SK-N-SH (cell line): ENCODE measurements at regions not wholly inside any gene's neighbourhood (a gene's known extent, or its start where the extent isn't known, plus 50 kb on each side); places are given as distances from the start of the nearest gene placed in this dataset.

Experiments
- CTCF ChIA-PET: fragments of 300-600, 350-600 bp; formaldehyde crosslinking; extraction: SDS; loops from one replicate; lab custom pipeline; 2021; lab: Yijun Ruan, JAX
- POLR2A ChIA-PET: fragments of 350-600 bp; sonication (Branson Sonifier 250); formaldehyde crosslinking; extraction: SDS; loops from one replicate; lab custom pipeline; 2020; ENCODE audit warnings: antibody characterized with exemption, inconsistent platforms; lab: Yijun Ruan, JAX
- DNase-seq: peaks from one replicate; pipeline ENCODE4 v3.0.0; 2012
- H2AFZ ChIP-seq: fragments of 200-600 bp; sonication (generic); 2 replicates; pipeline ENCODE4 v1.8.1; 2016; ENCODE audit warnings: antibody characterized with exemption, mild to moderate bottlenecking, low read depth
- H3F3A ChIP-seq: fragments of 200-600 bp; sonication (generic); replicated peaks from 2 replicates; pipeline ENCODE3; 2016; ENCODE audit warnings: antibody characterized with exemption, mild to moderate bottlenecking; ENCODE audit not compliant: insufficient read depth
- H3K27ac ChIP-seq, 2 experiments: fragments of 200-500 bp in 1 of 2; fragments of 200-600 bp in 1 of 2; sonication (Bioruptor generic) in 1 of 2; sonication (generic), shearing (Covaris generic) in 1 of 2; 2 replicates each; pipeline versions ENCODE4 v1.5.1 to v1.6.1; 2014 to 2016; ENCODE audit warnings: low read depth in 2 of 2, inconsistent platforms in 1 of 2, low read length in 1 of 2, mild to moderate bottlenecking in 1 of 2, mixed read lengths in 1 of 2
- H3K27me3 ChIP-seq: fragments of 200-600 bp; sonication (generic), shearing (Covaris generic); 2 replicates; pipeline ENCODE4 v1.6.1; 2016; ENCODE audit warnings: mixed run types; ENCODE audit not compliant: insufficient read depth
- H3K36me3 ChIP-seq, 2 experiments: fragments of 200-500 bp in 1 of 2; fragments of 200-600 bp in 1 of 2; sonication (Bioruptor generic) in 1 of 2; sonication (generic) in 1 of 2; replicated peaks in 1 of 2; 2 replicates each; pipeline versions ENCODE3 to v1.5.1; 2014 to 2016; ENCODE audit warnings: low read length in 1 of 2, mild to moderate bottlenecking in 1 of 2; ENCODE audit not compliant: insufficient read depth in 2 of 2, control insufficient read depth in 1 of 2
- H3K4me1 ChIP-seq, 2 experiments: fragments of 200-500 bp in 1 of 2; fragments of 200-600 bp in 1 of 2; sonication (Bioruptor generic) in 1 of 2; sonication (generic), shearing (Covaris generic) in 1 of 2; 2 replicates each; pipeline versions ENCODE4 v1.5.1 to v1.6.1; 2014 to 2016; ENCODE audit warnings: low read depth in 1 of 2, low read length in 1 of 2, mixed run types in 1 of 2; ENCODE audit not compliant: insufficient read depth in 2 of 2, control insufficient read depth in 1 of 2
- H3K4me2 ChIP-seq: fragments of 200-600 bp; sonication (generic), shearing (Covaris generic); 2 replicates; pipeline ENCODE4 v1.6.1; 2017; ENCODE audit warnings: mixed run types
- H3K4me3 ChIP-seq, 2 experiments: fragments of 200-500 bp in 1 of 2; fragments of 200-600 bp in 1 of 2; sonication (Bioruptor generic) in 1 of 2; sonication (generic), shearing (Covaris generic) in 1 of 2; 2 replicates each; pipeline versions ENCODE4 v1.5.1 to v1.8.1; 2014 to 2016; ENCODE audit warnings: low read depth in 2 of 2, inconsistent platforms in 1 of 2, low read length in 1 of 2, mild to moderate bottlenecking in 1 of 2, mixed read lengths in 1 of 2, moderate library complexity in 1 of 2
- H3K79me2 ChIP-seq: fragments of 200-600 bp; sonication (generic); 2 replicates; pipeline ENCODE4 v1.8.1; 2017; ENCODE audit warnings: mild to moderate bottlenecking; ENCODE audit not compliant: insufficient read depth
- H3K9ac ChIP-seq: fragments of 200-600 bp; sonication (generic); 2 replicates; pipeline ENCODE4 v1.6.1; 2017; ENCODE audit warnings: mixed run types
- H3K9me2 ChIP-seq: fragments of 200-600 bp; sonication (generic); 2 replicates; pipeline ENCODE4 v1.6.1; 2017; ENCODE audit warnings: mixed run types
- H3K9me3 ChIP-seq: fragments of 200-600 bp; sonication (generic); 2 replicates; pipeline ENCODE4 v1.6.1; 2017; ENCODE audit warnings: mixed run types, mild to moderate bottlenecking, moderate library complexity
- H4K20me1 ChIP-seq: fragments of 200-600 bp; sonication (generic); 2 replicates; pipeline ENCODE4 v1.6.1; 2017; ENCODE audit warnings: mild to moderate bottlenecking, mixed run types; ENCODE audit not compliant: insufficient read depth
- CHD2 ChIP-seq: fragments of 150-350 bp; IDR thresholded peaks from 2 replicates; pipeline ENCODE4 v1.6.1; 2018; ENCODE audit warnings: low read length; ENCODE audit not compliant: partially characterized antibody
- EP300 ChIP-seq, 2 experiments: IDR thresholded peaks; 2 replicates each; pipeline versions ENCODE4 v1.4.0 to v1.6.1; 2012; ENCODE audit warnings: borderline replicate concordance in 1 of 2, low read depth in 1 of 2, low read length in 1 of 2
- EZH2phosphoT487 ChIP-seq: fragments of 200-600 bp; sonication (generic); IDR thresholded peaks from 2 replicates; pipeline ENCODE4 v1.6.1; 2017; ENCODE audit warnings: low read depth, mixed run types, mild to moderate bottlenecking, antibody characterized with exemption, moderate library complexity, borderline replicate concordance
- FOSL2 ChIP-seq: IDR thresholded peaks from 2 replicates; pipeline ENCODE4 v1.4.0; 2012; ENCODE audit warnings: low read depth, mild to moderate bottlenecking, moderate library complexity, borderline replicate concordance
- FOXJ3 ChIP-seq: sonication (generic); formaldehyde crosslinking; IDR thresholded peaks from 2 replicates; pipeline ENCODE4 v1.5.1; 2020; ENCODE audit warnings: mild to moderate bottlenecking, missing genetic modification reagents
- GABPA ChIP-seq: IDR thresholded peaks from 2 replicates; pipeline ENCODE4 v1.4.0; 2012; ENCODE audit warnings: low read depth, mild to moderate bottlenecking
- MEF2A ChIP-seq: IDR thresholded peaks from 2 replicates; pipeline ENCODE4 v1.4.0; 2012; ENCODE audit warnings: low read depth, borderline replicate concordance
- NFIC ChIP-seq: IDR thresholded peaks from 2 replicates; pipeline ENCODE4 v1.4.0; 2012; ENCODE audit warnings: borderline replicate concordance
- POLR2AphosphoS5 ChIP-seq: IDR thresholded peaks from 2 replicates; pipeline ENCODE4 v1.6.1; 2012; ENCODE audit warnings: low read depth, low read length
- RAD21 ChIP-seq: IDR thresholded peaks from 2 replicates; pipeline ENCODE4 v1.6.1; 2012; ENCODE audit warnings: mild to moderate bottlenecking, low read length
- SIN3A ChIP-seq: IDR thresholded peaks from 2 replicates; pipeline ENCODE4 v1.6.1; 2012; ENCODE audit warnings: low read depth, mild to moderate bottlenecking, low read length, moderate library complexity, borderline replicate concordance
- TCF12 ChIP-seq: IDR thresholded peaks from 2 replicates; pipeline ENCODE4 v1.4.0; 2012
- TEAD4 ChIP-seq: IDR thresholded peaks from 2 replicates; pipeline ENCODE4 v1.4.0; 2012; ENCODE audit warnings: mild to moderate bottlenecking, borderline replicate concordance; ENCODE audit not compliant: insufficient read depth
- WGBS: methylation state at CpG from one replicate; pipeline ENCODE4 v1.1.6; 2017; ENCODE audit warnings: low lambda C conversion rate; 5-methylcytosine and 5-hydroxymethylcytosine counted together
- TF ChIP-seq, protein P1 (sequence below): fragments of 150-350 bp; IDR thresholded peaks from 2 replicates; pipeline ENCODE4 v1.6.1; 2017; ENCODE audit warnings: antibody characterized with exemption, low read length, low read depth, borderline replicate concordance
- TF ChIP-seq, protein P2 (sequence below): IDR thresholded peaks from 2 replicates; pipeline ENCODE4; 2012
- TF ChIP-seq, protein P3 (sequence below): IDR thresholded peaks from 2 replicates; pipeline ENCODE4 v1.4.0; 2012; ENCODE audit warnings: low read depth, borderline replicate concordance

DNA sequence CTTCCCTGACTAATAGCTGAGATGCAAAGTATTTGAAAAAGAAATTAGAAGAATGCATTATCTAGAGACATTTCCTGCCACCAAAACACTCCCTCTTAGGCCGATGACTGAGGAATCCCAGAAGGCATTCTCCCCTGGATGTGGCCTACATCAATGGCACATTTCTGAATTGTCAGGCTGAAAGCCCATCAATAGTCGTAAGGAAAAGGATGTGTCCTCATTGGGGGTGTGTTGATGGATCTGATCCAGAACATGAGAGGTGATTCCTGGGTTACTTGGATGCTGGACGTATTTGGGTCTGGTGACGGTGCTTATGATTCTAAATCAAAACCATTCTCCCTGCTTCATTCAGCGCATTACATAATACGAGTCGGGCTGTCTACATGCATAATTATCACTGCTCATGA lies 216.9 kb upstream of the CDIN1 start:
- no peaks in the 10 kb centered on the region for H3K9me3 ChIP-seq
- H3K79me2 ChIP-seq = no peaks in the 10 kb centered on the region
- H3K4me2 ChIP-seq = no peak overlapping the region
- no peak overlapping the region for H3K4me3 ChIP-seq
- ChIA-PET CTCF (no interaction called here), POLR2A (no interaction called here)
- no peaks in the 10 kb centered on the region for H3K9me2 ChIP-seq
- no peak overlapping the region for H3K9ac ChIP-seq
- no peak for DNase-seq
- TF ChIP-seq GABPA (no peak), MEF2A (no peak), EZH2phosphoT487 (no peak), NFIC (0 out of 2 replicates have a peak, but pooled peaks have one; percentile 30), RAD21 (no peak), FOSL2 (no peak), TCF12 (peak; percentile 72), EP300 (IDR thresholded peaks at IDR 0.05; ENCODE audit: borderline replicate concordance in 1 of 2, low read depth in 1 of 2, low read length in 1 of 2) (peak; percentile 8 to 57; a peak in 1 of 4 replicates), TEAD4 (no peak)
- TF ChIP-seq, protein P1, sequence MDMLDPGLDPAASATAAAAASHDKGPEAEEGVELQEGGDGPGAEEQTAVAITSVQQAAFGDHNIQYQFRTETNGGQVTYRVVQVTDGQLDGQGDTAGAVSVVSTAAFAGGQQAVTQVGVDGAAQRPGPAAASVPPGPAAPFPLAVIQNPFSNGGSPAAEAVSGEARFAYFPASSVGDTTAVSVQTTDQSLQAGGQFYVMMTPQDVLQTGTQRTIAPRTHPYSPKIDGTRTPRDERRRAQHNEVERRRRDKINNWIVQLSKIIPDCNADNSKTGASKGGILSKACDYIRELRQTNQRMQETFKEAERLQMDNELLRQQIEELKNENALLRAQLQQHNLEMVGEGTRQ = no peak
- TF ChIP-seq, protein P2, sequence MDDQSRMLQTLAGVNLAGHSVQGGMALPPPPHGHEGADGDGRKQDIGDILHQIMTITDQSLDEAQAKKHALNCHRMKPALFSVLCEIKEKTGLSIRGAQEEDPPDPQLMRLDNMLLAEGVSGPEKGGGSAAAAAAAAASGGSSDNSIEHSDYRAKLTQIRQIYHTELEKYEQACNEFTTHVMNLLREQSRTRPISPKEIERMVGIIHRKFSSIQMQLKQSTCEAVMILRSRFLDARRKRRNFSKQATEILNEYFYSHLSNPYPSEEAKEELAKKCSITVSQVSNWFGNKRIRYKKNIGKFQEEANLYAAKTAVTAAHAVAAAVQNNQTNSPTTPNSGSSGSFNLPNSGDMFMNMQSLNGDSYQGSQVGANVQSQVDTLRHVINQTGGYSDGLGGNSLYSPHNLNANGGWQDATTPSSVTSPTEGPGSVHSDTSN = 0 out of 2 replicates have a peak, but pooled peaks have one; percentile 28
- WGBS = 70% methylated on average over 7 of the region's 7 CpGs
- no peaks in the 10 kb centered on the region for H3K36me3 ChIP-seq
- H3K27me3 ChIP-seq = no peaks in the 10 kb centered on the region
- no peaks in the 10 kb centered on the region for H4K20me1 ChIP-seq
- peaks cover 9 to 29% of the 10 kb centered on the region in 2 experiments for H3K4me1 ChIP-seq
- H3F3A ChIP-seq = peaks cover 30% of the 10 kb centered on the region
- peak overlapping the region; percentile 38; the same call in 1 of the 2 replicates for H2AFZ ChIP-seq
- peak overlapping the region; percentile 38 to 64; a peak in 3 of 4 replicates for H3K27ac ChIP-seq

DNA sequence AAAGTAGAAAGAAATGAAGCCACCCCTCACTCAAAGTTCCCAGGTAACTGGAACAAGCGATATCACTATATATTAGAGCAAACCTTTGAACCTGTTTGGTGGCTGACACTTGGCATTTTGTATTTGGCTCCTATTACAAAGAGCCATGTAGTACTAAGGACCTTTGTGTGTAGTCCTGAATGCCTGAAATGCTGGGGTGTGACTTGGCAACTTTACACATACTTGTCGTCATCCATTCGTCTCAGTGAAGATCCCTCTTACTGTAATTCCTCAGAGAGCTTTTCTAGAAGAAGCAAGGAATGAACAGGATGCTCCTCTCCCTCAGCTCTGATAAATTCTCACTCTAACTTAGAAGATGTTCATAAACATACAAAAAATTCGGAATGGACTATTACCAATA lies 216.1 kb upstream of the CDIN1 start:
- no peak overlapping the region for H3K9ac ChIP-seq
- no peaks in the 10 kb centered on the region for H3K9me2 ChIP-seq
- no peaks in the 10 kb centered on the region for H3K9me3 ChIP-seq
- peak overlapping the region; percentile 38 to 64; a peak in 3 of 4 replicates for H3K27ac ChIP-seq
- H3K79me2 ChIP-seq = no peaks in the 10 kb centered on the region
- H4K20me1 ChIP-seq = no peaks in the 10 kb centered on the region
- POLR2A ChIA-PET = no interaction called here
- no peaks in the 10 kb centered on the region for H3K36me3 ChIP-seq
- H3K4me3 ChIP-seq = no peak overlapping the region
- no peaks in the 10 kb centered on the region for H3K27me3 ChIP-seq
- H3K4me2 ChIP-seq = no peak overlapping the region
- peaks cover 2 to 24% of the 10 kb centered on the region in 2 experiments; a peak in 3 of 4 replicates for H3K4me1 ChIP-seq
- peaks cover 21% of the 10 kb centered on the region for H3F3A ChIP-seq
- no peak for TF ChIP-seq POLR2AphosphoS5
- TF ChIP-seq, protein P3, sequence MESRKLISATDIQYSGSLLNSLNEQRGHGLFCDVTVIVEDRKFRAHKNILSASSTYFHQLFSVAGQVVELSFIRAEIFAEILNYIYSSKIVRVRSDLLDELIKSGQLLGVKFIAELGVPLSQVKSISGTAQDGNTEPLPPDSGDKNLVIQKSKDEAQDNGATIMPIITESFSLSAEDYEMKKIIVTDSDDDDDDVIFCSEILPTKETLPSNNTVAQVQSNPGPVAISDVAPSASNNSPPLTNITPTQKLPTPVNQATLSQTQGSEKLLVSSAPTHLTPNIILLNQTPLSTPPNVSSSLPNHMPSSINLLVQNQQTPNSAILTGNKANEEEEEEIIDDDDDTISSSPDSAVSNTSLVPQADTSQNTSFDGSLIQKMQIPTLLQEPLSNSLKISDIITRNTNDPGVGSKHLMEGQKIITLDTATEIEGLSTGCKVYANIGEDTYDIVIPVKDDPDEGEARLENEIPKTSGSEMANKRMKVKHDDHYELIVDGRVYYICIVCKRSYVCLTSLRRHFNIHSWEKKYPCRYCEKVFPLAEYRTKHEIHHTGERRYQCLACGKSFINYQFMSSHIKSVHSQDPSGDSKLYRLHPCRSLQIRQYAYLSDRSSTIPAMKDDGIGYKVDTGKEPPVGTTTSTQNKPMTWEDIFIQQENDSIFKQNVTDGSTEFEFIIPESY = no peak
- no peak for TF ChIP-seq RAD21
- TF ChIP-seq SIN3A = no peak
- no peak for TF ChIP-seq FOXJ3 (CRISPR knock-in tag)
- TF ChIP-seq FOSL2 = no peak
- TF ChIP-seq CHD2 = no peak
- TF ChIP-seq NFIC = peak; percentile 20; the same call in 1 of the 2 replicates
- 82% methylated on average over 4 of the region's 4 CpGs for WGBS
- no peak overlapping the region for H2AFZ ChIP-seq
- DNase-seq = no peak
- CTCF ChIA-PET = interaction anchor here (0.9 kb wide), 1 partner anchor 14 kb away, joined by 3 read pairs; no protein-coding TSS in a partner anchor
